GM18907 (cell line): ENCODE measurements at regions not wholly inside any gene's neighbourhood (a gene's known extent, or its start where the extent isn't known, plus 50 kb on each side); places are given as distances from the start of the nearest gene placed in this dataset.
"Not testable (repeated sequence)": the region's sequence is repeated elsewhere in the genome, so short reads cannot be mapped to it uniquely, and the experiment has no call there.

ENCODE experiments used
- ATAC-seq: cut with Tn5 transposase; IDR thresholded peaks from one replicate; pipeline ENCODE4 v1.9.1; 2021; ENCODE audit warnings: mild to moderate bottlenecking, moderate library complexity; ENCODE audit not compliant: unreplicated experiment

DNA sequence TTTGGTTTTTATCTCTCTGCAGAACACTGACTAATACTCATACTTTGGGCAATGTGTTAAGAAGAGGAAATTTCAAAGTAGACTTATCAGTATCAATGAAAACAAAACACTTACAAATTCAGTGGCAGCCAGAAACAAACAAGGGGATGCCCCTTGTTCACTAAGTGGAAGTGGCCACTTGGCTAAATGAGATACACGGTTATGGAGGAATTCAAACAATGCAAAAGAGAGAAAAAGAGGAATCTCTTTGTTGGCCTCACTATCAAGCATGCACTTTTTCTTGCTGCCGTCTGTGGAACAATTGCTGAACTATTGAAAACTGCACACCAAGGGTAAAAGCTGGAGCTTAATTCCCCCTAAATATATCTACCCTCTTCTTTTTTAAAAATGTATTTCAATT lies 2044.9 kb upstream of the CDH6 start:
- no peak for ATAC-seq

DNA sequence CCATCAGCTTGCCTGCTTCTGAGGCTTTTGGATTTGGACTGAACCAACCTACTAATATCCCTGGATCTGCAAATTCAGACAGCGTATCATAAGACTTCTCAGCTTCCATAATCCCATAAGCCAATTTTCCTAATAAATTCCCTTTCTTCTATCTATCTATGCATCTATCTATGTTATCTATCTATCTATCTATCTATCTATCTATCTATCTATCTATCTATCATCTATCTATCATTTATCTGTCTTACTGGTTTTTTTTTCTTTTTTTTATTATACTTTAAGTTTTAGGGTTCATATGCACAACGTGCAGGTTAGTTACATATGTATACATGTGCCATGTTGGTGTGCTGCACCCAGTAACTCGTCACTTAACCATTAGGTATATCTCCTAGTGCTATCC lies 2045.4 kb upstream of the CDH6 start:
- no peak for ATAC-seq

DNA sequence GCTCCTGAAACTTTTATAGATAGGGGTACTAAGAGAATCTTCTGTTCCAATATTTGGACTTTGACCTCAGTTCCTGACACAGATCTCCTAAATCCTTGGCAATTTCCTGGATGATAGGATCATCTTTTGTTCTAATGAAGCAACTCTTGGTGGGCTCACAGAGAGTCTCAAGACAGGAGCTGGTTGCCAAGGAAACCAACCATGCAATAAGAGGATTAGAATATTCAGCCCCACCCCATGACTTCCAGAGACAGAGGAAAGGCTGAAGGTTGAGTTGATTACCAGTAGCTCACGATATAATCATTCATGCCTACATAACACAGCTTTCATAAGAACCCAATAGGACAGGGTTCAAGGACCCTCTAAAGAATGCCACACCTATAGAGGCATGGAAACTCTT lies 2050.2 kb upstream of the CDH6 start:
- no peak for ATAC-seq

DNA sequence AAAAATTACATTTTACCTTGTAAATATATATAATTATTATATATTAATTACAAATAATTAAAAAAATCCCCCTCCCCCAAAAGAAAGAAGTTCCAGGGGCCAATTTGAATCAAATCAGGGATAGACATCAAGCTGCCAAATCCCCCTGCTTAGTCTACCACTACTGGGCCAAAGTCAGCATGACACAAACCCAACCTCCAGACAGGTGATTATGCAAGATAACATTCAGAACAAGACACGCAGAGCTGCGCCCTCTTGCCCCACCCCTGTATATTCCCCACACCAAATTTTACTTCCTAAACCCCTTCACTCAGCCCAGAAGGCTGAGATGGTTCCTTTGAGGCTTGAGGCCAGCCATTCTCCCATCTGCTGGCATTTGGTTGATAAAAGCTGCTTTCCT lies 2059.1 kb upstream of the CDH6 start:
- no peak for ATAC-seq

DNA sequence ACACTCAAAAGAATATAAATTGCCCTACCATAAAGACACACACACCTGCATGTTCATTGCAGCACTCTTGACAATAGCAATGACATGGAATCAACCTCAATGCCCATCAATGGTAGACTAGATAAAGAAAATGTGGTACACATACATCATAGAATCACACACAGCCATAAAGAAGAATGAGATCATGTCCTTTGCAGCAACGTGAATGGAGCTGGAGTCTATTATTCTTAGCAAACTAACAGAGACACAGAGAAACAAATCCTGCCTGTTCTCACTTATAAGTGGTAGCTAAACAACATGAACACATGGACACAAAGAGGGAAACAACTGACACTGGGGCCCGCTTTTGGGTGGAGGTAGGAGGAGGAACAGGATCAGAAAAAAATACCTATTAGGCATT lies 2062.2 kb upstream of the CDH6 start:
- ATAC-seq = no peak

DNA sequence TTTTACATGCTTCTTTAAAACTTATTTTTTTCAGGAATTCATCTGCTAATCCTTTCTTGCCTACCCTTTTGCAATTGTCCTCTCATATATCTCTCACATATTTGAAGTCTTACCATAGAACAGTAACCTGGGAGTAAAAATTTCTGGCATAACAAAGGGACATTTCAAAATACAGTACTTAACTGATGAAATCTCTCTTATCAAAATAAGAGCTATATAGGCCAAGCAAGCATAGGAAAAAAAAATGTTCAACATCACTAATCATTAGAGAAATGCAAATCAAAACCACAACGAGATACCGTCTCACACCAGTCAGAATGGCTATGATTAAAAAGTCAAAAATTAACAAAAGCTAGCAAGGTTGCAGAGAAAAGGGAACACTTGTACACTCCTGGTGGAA lies 2062.7 kb upstream of the CDH6 start:
- no peak for ATAC-seq

DNA sequence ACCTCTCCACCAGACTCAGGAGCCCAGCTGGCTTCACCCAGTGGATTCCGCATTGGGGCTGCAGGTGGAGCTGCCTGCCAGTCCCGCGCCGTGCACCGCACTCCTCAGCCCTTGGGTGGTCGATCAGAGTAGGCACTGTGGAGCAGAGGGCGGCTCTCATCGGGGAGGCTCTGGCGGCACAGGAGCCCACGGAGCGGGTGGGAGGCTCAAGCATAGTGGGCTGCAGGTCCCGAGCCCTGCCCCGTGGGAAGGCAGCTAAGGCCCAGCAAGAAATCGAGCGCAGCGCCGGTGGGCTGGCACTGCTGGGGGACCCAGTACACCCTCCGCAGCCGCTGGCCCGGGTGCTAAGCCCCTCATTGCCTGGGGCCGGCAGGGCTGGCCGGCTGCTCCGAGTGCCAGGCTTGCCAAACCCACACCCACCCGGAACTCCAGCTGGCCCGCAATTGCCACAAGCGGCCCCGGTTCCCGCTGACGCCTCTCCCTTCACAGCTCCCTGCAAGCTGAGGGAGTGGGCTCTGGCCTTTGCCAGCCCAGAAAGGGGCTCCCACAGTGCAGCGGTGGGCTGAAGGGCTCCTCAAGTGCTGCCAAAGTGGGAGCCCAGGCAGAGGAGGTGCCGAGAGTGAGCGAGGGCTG lies 2065.8 kb upstream of the CDH6 start:
- not testable (repeated sequence) for ATAC-seq

DNA sequence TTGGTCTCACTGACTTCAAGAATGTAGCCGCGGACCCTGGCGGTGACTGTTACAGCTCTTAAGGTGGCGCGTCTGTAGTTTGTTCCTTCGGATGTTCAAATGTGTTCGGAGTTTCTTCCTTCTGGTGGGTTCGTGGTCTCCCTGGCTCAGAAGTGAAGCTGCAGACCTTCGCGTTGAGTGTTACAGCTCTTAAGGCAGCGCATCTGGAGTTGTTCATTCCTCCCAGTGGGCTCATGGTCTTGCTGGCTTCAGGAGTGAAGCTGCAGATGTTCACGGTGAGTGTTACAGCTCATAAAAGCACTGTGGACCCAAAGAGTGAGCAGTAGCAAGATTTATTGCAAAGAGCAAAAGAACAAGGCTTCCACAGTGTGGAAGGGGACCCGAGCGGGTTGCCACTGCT lies 2067.0 kb upstream of the CDH6 start:
- not testable (repeated sequence) for ATAC-seq

DNA sequence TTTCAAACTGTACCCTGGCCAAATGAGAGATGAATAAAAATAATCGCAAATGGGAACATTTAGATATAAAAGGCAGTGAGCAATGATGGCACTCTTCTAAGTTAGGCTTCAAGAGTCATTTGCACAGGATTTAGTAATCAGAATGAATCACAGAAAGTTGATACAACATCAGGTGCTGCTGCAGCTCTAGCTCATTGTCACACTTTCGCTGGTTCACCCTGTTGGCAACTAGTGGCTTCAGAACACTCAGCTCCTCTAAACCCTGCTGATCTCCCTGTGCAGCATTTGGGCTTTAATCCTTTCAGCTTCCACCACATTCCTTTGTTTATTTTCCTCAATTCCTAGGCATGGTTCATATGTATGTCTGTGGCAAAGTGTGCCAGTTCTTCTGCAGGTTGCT lies 2071.2 kb upstream of the CDH6 start:
- ATAC-seq = no peak

DNA sequence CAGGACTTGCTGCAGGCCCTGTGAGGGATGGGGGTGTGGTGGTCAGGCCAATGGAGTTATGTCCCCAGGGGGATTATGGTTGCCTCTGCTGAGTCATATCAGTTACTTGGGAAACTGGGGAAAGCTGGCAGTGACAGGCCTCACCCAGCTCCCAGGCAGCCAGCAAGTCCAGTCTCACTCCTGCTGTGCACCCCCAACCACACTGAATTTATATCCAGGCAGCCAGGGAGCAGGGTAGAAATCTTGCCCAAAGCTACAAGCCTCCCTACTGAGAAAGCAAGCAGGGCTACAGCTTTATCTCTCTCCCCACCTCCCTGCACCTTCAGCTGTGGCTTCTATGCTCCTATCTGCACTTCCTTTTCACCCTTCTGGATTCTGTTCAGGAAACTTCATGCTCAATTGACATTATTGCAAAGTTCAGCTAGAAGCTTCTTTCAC lies 2076.0 kb upstream of the CDH9 start:
- ATAC-seq = no peak

DNA sequence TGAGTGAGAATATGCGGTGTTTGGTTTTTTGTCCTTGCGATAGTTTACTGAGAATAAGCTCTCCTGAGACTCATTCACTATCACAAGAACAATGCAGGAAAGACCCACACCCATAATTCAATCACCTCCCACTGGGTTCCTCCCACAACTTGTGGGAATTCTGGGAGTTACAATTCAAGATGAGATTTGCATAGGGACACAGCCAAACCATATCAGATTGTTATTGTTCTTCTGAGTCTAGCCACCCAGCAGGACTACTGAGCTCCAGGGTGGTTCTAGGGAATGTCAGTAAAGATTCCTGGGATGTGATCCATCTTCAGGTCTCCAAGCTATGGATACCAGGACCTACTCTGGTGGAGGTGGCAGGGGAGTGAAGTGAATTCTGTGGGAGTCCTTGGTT lies 2075.1 kb upstream of the CDH9 start:
- no peak for ATAC-seq

DNA sequence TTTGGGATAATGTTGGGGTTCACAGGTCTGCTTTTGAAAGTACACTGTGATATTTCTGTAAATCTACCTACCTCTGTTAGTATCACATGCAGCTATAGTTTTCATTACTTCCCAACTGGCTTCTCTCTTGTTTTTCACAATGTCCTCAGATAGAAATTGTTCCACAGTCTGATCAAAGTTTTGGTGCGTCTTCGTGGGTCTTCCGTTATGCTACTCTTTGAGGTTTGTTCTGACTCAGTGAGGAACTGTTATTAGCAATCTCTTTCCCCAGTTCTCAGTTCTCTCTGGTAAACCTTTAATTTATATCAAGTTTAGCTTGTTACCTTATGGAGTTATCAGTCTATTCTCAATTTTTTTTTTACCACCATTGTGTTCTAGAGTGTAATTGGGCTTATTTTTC lies 2061.2 kb upstream of the CDH9 start:
- ATAC-seq = no peak

DNA sequence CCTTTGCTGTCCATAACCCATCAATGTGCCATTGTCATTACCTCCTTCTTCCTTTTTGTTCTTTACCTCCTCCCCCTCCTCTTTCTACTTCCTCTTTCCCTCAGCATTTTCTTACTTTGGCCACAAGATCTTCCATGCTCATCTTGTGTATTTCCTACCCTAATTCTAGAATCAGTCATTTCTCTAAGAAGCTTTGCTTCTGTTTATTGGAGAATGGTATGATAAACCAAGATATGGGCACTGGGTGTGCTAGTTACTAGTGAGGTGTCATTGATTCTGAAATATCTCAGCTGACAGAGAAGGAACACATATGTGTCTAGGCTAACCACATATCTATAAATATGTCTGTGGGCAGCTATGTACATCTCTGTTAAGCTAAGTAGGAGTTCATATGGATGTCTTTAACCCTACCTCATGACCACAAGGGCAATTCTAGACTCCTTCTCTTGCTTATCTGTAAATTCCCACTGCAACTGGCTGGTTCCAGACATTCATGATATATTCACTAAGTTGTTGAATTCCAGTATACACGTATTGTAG lies 2051.3 kb upstream of the CDH9 start:
- ATAC-seq = no peak

DNA sequence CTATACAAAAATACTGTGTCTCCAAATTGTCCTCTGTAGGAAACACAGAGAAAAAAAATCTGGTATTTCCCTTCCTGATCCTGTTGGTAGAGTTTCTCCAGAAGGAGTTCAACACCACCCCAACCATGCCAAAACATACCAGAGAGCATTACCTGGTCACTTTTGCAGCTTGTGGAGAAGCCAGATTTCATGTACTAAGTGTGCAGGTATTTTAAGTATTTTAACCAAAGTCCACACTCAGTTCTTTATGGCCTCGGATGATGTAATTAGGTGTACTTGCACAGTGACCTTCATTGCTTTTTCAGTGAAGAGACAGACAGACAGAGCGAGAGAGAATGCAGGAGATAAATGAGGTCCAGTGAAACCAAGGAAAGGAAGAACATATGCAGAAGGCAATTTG lies 2046.8 kb upstream of the CDH9 start:
- ATAC-seq = no peak

DNA sequence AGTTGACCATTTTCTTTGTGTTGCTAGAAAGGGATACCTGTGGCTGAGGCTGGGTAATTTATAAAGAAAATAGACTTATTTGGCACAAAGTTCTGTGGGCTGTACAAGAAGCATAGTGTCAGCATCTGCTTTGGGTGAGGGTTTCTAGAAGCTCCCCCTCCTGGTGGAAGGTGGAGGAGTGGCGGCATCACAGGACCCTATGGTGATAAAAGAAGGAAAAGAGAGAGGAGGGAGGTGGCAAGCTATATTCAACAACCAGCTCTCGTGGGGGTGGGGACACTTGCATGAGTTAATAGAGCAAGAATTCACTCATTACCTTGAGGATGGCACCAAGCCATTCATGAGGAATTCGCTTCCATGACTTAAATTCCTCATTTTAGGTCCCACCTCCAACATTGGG lies 2041.4 kb upstream of the CDH9 start:
- no peak for ATAC-seq

DNA sequence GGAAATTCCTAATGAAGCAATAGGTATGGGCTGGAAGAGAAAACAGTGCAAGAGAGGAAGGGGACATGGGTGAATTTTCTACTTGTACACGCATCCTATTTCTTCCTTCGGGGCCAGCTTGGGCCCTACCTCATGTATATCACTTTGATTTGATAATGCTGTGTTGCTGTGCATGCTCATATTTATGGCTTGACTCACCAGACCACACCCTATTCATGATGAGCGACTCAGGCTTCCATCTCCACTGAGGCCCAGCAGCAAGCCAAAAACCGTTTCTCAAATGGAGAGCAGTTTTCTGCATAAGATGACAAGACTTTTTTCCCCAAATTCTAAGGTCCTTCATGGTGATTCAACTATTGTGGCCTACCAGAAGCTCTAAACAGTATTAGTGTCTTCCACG lies 2039.1 kb upstream of the CDH9 start:
- no peak for ATAC-seq

DNA sequence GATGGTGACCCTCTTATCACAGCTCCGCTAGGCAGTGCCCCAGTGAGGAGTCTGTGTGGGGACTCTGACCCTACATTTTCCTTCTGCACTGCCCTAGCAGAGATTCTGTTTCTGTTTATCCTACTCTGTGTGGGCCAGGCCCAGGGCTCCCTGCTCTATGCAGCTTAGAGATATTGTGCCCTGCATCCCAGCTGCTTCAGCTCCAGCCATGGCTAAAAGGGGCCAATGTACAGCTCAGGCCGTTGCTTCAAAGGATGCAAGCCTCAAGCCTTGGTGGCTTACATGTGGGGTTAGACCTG lies 2030.7 kb upstream of the CDH9 start:
- no peak for ATAC-seq

DNA sequence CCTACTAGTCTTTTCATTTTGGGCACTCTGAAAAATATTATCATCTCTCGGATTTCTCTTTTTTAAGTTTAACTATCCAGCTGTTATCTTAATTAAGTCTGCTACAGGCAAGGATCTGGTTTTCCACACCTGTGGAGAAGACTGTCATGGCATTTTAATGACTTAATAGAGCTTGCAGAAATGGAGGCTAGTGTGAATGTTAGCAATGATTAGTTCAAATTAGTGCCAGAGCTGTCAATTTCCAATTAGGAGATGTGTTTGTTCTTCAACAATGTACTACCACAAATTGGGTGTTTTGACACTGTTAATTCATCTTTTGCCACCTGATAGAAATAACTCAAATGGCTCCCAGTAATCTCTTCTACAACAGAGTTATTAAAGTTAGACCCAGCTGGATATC lies 2023.0 kb upstream of the CDH9 start:
- ATAC-seq = no peak

DNA sequence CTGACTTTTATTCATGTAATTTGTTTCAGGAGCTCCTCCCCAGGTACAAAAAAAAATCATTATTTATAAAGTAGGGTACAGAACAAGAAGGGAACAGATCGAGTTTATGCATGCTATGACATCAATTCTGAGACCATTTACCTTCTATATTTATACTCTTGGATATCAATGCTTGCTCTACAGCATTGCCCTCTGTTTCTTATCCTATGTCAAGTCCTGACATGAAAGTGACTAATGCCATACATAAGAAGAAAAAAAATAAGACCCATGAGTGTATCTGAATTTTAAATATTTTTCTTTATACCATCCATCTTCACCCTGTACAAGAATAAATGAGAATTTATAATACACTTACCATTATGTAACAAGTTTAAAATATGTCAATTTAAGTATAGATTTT lies 2016.3 kb upstream of the CDH9 start:
- ATAC-seq = no peak

DNA sequence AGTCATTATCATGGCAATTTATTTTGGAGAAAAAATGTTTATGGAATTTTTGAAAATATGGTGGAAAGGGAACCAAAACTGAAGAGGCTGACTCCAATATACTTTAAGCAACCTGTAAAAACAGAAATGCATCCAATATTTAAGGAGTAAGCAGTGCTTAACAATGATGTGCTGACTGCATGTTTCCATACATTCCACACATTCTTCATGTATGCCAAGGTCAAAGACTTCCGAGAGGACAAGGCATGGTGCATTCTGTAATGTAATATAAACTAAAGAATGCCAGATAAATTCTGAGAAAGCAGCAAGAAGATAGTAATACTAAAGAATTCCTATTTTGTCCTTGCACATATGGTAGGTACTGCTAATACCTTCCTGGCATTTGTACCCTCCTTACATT lies 2015.9 kb upstream of the CDH9 start:
- ATAC-seq = no peak

DNA sequence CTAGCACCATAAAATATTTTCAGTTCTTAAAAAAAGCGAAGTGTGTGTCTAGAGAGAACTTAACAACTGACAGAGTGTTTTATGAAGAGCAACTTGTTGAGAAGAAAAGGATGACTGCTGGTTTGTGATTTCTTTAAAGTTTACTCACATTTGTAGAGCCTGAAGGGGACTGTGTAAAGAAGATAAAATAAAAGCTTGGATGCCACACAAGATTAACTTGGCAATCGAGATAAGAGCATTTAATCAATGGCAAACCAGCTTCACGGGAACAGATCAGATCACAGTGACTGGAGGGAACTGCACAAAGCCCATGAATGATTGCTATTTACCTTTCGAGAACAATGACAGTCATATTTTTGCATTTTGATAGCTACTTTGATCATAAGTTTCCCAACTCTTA lies 2013.1 kb upstream of the CDH9 start:
- no peak for ATAC-seq

DNA sequence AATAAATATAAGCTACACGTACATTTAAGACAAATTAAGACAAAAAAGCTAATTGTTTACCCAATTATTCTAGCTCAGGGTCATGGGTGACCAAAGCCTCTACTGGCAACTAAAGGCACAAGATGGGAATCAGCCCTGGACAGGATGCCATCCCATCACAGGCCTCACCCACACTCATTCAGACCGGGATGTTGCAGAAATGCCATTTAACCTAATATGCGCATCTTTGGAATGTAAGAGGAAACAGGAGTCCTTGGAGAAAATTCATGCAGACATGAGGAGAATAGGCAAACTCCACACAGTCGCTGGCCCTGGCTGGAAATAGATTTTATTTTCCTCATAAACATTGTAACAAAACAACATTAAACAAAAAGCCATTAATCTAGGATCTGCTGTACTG lies 2003.8 kb upstream of the CDH9 start:
- ATAC-seq = no peak

DNA sequence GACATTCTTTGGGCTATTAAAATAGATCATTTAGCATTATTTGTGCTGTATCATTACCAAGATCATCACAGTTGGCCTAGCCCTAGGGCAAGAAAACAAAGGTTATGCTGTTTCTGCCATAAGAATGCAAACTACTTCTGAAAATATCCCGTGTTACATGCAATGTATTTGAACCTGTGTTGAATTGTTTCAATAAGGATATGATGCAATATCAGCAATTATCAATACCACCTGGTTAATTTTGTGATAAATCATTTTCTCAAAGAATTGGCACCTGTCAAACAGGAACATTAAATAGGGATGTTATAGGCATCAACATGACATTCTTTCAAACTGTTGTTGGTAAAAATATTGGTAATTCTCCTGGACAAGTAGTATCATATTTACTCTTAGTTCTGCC lies 2002.0 kb upstream of the CDH9 start:
- ATAC-seq = no peak

DNA sequence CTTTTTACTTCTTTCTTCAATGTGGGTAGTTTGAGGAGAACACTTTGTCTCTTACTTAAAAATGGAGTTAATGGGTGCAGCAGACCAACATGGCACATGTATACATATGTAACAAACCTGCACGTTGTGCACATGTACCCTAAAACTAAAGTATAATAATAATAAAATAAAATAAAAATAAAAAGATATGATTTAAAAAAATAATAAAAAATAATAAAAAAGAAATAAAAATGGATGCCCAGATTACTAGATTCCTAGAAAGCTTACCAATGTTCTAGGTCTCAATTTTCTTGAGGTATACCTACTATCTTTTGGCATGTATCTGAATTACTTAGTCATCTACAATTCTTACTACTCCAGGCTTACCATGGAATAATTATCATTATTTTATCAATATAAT lies 2001.6 kb upstream of the CDH9 start:
- ATAC-seq = no peak
